ENCODE measurements at regions not wholly inside any gene's neighbourhood (a gene's known extent, or its start where the extent isn't known, plus 50 kb on each side); places are given as distances from the start of the nearest gene placed in this dataset.

DNA sequence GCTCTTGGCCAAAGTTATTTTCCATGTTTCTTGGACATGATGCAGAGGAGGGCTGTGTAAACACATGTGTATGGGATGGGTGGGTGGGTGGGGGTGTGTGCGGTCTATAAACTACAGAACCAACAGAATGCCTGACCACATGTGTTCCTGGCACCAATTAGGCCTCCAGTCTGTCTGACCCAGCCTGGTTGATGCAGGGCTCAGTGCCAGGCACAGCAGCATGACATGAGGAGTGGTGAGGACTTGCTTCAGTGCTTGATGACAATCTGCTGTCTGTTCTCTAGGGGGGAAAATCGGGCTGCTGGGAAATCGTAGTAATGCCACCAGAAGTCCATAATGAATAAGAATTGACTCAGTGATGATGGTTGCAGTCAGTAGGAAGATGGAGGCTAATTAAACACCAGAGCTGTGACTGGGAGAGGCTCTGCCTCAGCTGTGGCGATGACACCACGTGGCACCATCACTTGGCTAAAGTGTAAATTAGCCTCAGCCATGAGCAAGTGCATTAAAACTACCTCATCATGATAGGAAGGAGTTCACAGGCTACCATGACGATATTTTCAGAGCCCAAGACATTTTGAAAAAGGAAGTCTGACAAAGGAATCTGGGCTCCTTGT is 260.1 kb upstream of the PODXL start:
- Mint-ChIP-seq H3K36me3 (no peaks in the 10 kb centered on the region), H3K27ac (no peak overlapping the region), H3K9me3 (no peaks in the 10 kb centered on the region), H3K4me1 (peaks cover 20% of the 10 kb centered on the region), H3K4me3 (no peak overlapping the region), H3K27me3 (ENCODE audit: low read depth) (peaks cover 22% of the 10 kb centered on the region)
- TF ChIP-seq, protein P1, sequence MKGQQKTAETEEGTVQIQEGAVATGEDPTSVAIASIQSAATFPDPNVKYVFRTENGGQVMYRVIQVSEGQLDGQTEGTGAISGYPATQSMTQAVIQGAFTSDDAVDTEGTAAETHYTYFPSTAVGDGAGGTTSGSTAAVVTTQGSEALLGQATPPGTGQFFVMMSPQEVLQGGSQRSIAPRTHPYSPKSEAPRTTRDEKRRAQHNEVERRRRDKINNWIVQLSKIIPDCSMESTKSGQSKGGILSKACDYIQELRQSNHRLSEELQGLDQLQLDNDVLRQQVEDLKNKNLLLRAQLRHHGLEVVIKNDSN (CRISPR knock-in tag; IDR thresholded peaks at IDR 0.05): no peak
- TF ChIP-seq, protein P2, sequence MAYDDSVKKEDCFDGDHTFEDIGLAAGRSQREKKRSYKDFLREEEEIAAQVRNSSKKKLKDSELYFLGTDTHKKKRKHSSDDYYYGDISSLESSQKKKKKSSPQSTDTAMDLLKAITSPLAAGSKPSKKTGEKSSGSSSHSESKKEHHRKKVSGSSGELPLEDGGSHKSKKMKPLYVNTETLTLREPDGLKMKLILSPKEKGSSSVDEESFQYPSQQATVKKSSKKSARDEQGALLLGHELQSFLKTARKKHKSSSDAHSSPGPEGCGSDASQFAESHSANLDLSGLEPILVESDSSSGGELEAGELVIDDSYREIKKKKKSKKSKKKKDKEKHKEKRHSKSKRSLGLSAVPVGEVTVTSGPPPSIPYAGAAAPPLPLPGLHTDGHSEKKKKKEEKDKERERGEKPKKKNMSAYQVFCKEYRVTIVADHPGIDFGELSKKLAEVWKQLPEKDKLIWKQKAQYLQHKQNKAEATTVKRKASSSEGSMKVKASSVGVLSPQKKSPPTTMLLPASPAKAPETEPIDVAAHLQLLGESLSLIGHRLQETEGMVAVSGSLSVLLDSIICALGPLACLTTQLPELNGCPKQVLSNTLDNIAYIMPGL (CRISPR knock-in tag; IDR thresholded peaks at IDR 0.05): no peak
- TF ChIP-seq ZNF317 (CRISPR knock-in tag; IDR thresholded peaks at IDR 0.05; ENCODE audit: borderline replicate concordance, low read depth) (no peak), MXD4 (CRISPR knock-in tag; IDR thresholded peaks at IDR 0.05; ENCODE audit: borderline replicate concordance) (no peak), TEAD4 (CRISPR knock-in tag; IDR thresholded peaks at IDR 0.05) (no peak), ELF4 (CRISPR knock-in tag; IDR thresholded peaks at IDR 0.05; ENCODE audit: low read depth) (no peak), CREM (CRISPR knock-in tag; IDR thresholded peaks at IDR 0.05) (no peak), TP53 (CRISPR knock-in tag; IDR thresholded peaks at IDR 0.05) (no peak), ZNF121 (CRISPR knock-in tag; IDR thresholded peaks at IDR 0.05) (no peak)
- TF ChIP-seq, protein P3, sequence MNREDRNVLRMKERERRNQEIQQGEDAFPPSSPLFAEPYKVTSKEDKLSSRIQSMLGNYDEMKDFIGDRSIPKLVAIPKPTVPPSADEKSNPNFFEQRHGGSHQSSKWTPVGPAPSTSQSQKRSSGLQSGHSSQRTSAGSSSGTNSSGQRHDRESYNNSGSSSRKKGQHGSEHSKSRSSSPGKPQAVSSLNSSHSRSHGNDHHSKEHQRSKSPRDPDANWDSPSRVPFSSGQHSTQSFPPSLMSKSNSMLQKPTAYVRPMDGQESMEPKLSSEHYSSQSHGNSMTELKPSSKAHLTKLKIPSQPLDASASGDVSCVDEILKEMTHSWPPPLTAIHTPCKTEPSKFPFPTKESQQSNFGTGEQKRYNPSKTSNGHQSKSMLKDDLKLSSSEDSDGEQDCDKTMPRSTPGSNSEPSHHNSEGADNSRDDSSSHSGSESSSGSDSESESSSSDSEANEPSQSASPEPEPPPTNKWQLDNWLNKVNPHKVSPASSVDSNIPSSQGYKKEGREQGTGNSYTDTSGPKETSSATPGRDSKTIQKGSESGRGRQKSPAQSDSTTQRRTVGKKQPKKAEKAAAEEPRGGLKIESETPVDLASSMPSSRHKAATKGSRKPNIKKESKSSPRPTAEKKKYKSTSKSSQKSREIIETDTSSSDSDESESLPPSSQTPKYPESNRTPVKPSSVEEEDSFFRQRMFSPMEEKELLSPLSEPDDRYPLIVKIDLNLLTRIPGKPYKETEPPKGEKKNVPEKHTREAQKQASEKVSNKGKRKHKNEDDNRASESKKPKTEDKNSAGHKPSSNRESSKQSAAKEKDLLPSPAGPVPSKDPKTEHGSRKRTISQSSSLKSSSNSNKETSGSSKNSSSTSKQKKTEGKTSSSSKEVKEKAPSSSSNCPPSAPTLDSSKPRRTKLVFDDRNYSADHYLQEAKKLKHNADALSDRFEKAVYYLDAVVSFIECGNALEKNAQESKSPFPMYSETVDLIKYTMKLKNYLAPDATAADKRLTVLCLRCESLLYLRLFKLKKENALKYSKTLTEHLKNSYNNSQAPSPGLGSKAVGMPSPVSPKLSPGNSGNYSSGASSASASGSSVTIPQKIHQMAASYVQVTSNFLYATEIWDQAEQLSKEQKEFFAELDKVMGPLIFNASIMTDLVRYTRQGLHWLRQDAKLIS (CRISPR knock-in tag; IDR thresholded peaks at IDR 0.05; ENCODE audit: borderline replicate concordance): no peak
- TF ChIP-seq, protein P4, sequence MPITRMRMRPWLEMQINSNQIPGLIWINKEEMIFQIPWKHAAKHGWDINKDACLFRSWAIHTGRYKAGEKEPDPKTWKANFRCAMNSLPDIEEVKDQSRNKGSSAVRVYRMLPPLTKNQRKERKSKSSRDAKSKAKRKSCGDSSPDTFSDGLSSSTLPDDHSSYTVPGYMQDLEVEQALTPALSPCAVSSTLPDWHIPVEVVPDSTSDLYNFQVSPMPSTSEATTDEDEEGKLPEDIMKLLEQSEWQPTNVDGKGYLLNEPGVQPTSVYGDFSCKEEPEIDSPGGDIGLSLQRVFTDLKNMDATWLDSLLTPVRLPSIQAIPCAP (CRISPR knock-in tag; IDR thresholded peaks at IDR 0.05): no peak
- TF ChIP-seq, protein P5, sequence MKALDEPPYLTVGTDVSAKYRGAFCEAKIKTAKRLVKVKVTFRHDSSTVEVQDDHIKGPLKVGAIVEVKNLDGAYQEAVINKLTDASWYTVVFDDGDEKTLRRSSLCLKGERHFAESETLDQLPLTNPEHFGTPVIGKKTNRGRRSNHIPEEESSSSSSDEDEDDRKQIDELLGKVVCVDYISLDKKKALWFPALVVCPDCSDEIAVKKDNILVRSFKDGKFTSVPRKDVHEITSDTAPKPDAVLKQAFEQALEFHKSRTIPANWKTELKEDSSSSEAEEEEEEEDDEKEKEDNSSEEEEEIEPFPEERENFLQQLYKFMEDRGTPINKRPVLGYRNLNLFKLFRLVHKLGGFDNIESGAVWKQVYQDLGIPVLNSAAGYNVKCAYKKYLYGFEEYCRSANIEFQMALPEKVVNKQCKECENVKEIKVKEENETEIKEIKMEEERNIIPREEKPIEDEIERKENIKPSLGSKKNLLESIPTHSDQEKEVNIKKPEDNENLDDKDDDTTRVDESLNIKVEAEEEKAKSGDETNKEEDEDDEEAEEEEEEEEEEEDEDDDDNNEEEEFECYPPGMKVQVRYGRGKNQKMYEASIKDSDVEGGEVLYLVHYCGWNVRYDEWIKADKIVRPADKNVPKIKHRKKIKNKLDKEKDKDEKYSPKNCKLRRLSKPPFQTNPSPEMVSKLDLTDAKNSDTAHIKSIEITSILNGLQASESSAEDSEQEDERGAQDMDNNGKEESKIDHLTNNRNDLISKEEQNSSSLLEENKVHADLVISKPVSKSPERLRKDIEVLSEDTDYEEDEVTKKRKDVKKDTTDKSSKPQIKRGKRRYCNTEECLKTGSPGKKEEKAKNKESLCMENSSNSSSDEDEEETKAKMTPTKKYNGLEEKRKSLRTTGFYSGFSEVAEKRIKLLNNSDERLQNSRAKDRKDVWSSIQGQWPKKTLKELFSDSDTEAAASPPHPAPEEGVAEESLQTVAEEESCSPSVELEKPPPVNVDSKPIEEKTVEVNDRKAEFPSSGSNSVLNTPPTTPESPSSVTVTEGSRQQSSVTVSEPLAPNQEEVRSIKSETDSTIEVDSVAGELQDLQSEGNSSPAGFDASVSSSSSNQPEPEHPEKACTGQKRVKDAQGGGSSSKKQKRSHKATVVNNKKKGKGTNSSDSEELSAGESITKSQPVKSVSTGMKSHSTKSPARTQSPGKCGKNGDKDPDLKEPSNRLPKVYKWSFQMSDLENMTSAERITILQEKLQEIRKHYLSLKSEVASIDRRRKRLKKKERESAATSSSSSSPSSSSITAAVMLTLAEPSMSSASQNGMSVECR (CRISPR knock-in tag; IDR thresholded peaks at IDR 0.05; ENCODE audit: borderline replicate concordance): no peak
- TF ChIP-seq, protein P6, sequence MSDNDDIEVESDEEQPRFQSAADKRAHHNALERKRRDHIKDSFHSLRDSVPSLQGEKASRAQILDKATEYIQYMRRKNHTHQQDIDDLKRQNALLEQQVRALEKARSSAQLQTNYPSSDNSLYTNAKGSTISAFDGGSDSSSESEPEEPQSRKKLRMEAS (CRISPR knock-in tag; IDR thresholded peaks at IDR 0.05): no peak
- TF ChIP-seq, protein P7, sequence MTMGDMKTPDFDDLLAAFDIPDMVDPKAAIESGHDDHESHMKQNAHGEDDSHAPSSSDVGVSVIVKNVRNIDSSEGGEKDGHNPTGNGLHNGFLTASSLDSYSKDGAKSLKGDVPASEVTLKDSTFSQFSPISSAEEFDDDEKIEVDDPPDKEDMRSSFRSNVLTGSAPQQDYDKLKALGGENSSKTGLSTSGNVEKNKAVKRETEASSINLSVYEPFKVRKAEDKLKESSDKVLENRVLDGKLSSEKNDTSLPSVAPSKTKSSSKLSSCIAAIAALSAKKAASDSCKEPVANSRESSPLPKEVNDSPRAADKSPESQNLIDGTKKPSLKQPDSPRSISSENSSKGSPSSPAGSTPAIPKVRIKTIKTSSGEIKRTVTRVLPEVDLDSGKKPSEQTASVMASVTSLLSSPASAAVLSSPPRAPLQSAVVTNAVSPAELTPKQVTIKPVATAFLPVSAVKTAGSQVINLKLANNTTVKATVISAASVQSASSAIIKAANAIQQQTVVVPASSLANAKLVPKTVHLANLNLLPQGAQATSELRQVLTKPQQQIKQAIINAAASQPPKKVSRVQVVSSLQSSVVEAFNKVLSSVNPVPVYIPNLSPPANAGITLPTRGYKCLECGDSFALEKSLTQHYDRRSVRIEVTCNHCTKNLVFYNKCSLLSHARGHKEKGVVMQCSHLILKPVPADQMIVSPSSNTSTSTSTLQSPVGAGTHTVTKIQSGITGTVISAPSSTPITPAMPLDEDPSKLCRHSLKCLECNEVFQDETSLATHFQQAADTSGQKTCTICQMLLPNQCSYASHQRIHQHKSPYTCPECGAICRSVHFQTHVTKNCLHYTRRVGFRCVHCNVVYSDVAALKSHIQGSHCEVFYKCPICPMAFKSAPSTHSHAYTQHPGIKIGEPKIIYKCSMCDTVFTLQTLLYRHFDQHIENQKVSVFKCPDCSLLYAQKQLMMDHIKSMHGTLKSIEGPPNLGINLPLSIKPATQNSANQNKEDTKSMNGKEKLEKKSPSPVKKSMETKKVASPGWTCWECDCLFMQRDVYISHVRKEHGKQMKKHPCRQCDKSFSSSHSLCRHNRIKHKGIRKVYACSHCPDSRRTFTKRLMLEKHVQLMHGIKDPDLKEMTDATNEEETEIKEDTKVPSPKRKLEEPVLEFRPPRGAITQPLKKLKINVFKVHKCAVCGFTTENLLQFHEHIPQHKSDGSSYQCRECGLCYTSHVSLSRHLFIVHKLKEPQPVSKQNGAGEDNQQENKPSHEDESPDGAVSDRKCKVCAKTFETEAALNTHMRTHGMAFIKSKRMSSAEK (CRISPR knock-in tag; IDR thresholded peaks at IDR 0.05; ENCODE audit: borderline replicate concordance): no peak
- TF ChIP-seq, protein P8, sequence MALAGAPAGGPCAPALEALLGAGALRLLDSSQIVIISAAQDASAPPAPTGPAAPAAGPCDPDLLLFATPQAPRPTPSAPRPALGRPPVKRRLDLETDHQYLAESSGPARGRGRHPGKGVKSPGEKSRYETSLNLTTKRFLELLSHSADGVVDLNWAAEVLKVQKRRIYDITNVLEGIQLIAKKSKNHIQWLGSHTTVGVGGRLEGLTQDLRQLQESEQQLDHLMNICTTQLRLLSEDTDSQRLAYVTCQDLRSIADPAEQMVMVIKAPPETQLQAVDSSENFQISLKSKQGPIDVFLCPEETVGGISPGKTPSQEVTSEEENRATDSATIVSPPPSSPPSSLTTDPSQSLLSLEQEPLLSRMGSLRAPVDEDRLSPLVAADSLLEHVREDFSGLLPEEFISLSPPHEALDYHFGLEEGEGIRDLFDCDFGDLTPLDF (CRISPR knock-in tag; IDR thresholded peaks at IDR 0.05): no peak
- TF ChIP-seq, protein P9, sequence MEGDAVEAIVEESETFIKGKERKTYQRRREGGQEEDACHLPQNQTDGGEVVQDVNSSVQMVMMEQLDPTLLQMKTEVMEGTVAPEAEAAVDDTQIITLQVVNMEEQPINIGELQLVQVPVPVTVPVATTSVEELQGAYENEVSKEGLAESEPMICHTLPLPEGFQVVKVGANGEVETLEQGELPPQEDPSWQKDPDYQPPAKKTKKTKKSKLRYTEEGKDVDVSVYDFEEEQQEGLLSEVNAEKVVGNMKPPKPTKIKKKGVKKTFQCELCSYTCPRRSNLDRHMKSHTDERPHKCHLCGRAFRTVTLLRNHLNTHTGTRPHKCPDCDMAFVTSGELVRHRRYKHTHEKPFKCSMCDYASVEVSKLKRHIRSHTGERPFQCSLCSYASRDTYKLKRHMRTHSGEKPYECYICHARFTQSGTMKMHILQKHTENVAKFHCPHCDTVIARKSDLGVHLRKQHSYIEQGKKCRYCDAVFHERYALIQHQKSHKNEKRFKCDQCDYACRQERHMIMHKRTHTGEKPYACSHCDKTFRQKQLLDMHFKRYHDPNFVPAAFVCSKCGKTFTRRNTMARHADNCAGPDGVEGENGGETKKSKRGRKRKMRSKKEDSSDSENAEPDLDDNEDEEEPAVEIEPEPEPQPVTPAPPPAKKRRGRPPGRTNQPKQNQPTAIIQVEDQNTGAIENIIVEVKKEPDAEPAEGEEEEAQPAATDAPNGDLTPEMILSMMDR (IDR thresholded peaks at IDR 0.05): no peak
- DNase-seq (ENCODE audit: low spot score) (no peak), ATAC-seq (no peak)
- ChIA-PET POLR2A (no interaction called here), CTCF (interaction anchor here (2.0 kb wide), 1 partner anchor 33 kb away, joined by 4 read pairs; no protein-coding TSS in a partner anchor)
